SU-DHL-6 (cell line): ENCODE measurements at regions not wholly inside any gene's neighbourhood (a gene's known extent, or its start where the extent isn't known, plus 50 kb on each side); places are given as distances from the start of the nearest gene placed in this dataset.

Experiments used
- EZH2phosphoT487 ChIP-seq: fragments of 200-600 bp; sonication (generic), shearing (Covaris generic); conservative IDR thresholded peaks from 2 replicates; pipeline ENCODE4 v1.6.1; 2018; ENCODE audit warnings: mild to moderate bottlenecking, antibody characterized with exemption, low read length, moderate library complexity, mixed read lengths
- TF ChIP-seq, protein P1 (sequence below): fragments of 200-600 bp; sonication (generic); IDR thresholded peaks from one replicate; pipeline ENCODE4 v1.5.1; 2017; ENCODE audit warnings: antibody characterized with exemption, mild to moderate bottlenecking, low read length, moderate library complexity; ENCODE audit not compliant: insufficient read depth, poor library complexity, severe bottlenecking

DNA sequence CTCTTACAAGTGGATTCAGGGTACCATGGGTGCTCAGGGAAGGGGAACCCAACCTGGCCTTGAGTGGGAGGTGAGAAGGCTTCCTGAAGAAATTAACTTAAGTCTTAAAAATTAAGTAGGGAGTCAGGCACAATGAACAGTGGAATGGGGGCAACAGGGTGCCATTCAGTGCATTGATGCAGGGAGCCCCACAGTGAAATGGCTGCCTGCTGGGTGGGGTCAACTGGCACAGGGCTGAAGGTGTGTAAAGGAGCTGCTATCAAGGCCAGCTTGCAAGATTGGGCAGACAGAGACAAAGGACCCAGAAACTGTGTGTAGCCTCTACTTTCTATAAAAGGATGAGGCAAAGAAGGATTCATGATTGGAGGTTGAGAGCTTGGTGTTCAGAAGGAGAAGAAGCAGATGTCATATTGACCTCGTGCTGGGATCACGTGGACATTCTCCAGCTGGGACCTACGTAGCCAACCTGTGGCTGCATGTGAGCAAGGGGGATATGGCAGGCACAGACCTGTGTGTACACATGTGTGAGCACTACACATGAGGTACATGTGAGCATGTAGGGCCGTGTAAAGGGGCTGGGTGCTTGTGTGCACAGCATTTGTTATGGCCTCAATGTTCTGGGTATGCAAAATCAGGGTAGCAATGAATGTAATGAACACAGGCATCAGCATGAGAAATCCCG, 209.5 kb upstream of the HAAO start:
- TF ChIP-seq, protein P1, sequence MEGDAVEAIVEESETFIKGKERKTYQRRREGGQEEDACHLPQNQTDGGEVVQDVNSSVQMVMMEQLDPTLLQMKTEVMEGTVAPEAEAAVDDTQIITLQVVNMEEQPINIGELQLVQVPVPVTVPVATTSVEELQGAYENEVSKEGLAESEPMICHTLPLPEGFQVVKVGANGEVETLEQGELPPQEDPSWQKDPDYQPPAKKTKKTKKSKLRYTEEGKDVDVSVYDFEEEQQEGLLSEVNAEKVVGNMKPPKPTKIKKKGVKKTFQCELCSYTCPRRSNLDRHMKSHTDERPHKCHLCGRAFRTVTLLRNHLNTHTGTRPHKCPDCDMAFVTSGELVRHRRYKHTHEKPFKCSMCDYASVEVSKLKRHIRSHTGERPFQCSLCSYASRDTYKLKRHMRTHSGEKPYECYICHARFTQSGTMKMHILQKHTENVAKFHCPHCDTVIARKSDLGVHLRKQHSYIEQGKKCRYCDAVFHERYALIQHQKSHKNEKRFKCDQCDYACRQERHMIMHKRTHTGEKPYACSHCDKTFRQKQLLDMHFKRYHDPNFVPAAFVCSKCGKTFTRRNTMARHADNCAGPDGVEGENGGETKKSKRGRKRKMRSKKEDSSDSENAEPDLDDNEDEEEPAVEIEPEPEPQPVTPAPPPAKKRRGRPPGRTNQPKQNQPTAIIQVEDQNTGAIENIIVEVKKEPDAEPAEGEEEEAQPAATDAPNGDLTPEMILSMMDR = no peak
- TF ChIP-seq EZH2phosphoT487 = no peak
